NT2/D1 (cell line): ENCODE measurements at regions not wholly inside any gene's neighbourhood (a gene's known extent, or its start where the extent isn't known, plus 50 kb on each side); places are given as distances from the start of the nearest gene placed in this dataset.

Experiments
- SUZ12 ChIP-seq: IDR thresholded peaks from 2 replicates; pipeline ENCODE4 v1.6.1; 2011; ENCODE audit not compliant: insufficient read length, insufficient read depth; ENCODE audit errors: extremely low read depth
- YY1 ChIP-seq: IDR thresholded peaks from 2 replicates; pipeline ENCODE4 v1.6.1; 2011; ENCODE audit not compliant: insufficient read length, insufficient read depth
- ZNF274 ChIP-seq: IDR thresholded peaks from 2 replicates; pipeline ENCODE4 v1.6.1; 2011; ENCODE audit warnings: mild to moderate bottlenecking, low read depth, low read length

- TF ChIP-seq YY1 = no peak
- TF ChIP-seq ZNF274 = no peak
- TF ChIP-seq SUZ12 = no peak
These were observed 138.6 kb upstream of the AKR1E2 start for GRCh38 chr10:4687397-4687796.
